HEK293 (cell line): ENCODE measurements at regions not wholly inside any gene's neighbourhood (a gene's known extent, or its start where the extent isn't known, plus 50 kb on each side); places are given as distances from the start of the nearest gene placed in this dataset.

Experiments
- CTCF ChIA-PET: fragments of 350-600 bp; formaldehyde crosslinking; extraction: SDS; loops from one replicate; lab custom pipeline; 2021; ENCODE audit warnings: antibody characterized with exemption; lab: Yijun Ruan, JAX
- POLR2A ChIA-PET: fragments of 300-600 bp; formaldehyde crosslinking; extraction: SDS; loops from one replicate; lab custom pipeline; 2020; ENCODE audit warnings: antibody characterized with exemption, inconsistent platforms; lab: Yijun Ruan, JAX
- H3K27ac ChIP-seq: fragments of 200-500 bp; sonication (Bioruptor generic); 2 replicates; pipeline ENCODE4 v1.5.1; 2014; ENCODE audit warnings: low read depth, low read length, control low read depth, inconsistent platforms; ENCODE audit errors: extremely low read depth
- H3K36me3 ChIP-seq, 2 experiments: fragments of 200-500 bp in 1 of 2; sonication (Bioruptor generic) in 1 of 2; 1 replicate in 1 of 2; 2 replicates in 1 of 2; pipeline ENCODE4 v1.5.1; 2014 to 2017; ENCODE audit warnings: inconsistent platforms in 2 of 2, low read length in 2 of 2; ENCODE audit not compliant: control insufficient read depth in 2 of 2, insufficient read depth in 1 of 2
- H3K4me1 ChIP-seq: fragments of 200-500 bp; sonication (Bioruptor generic); 2 replicates; pipeline ENCODE4 v1.5.1; 2014; ENCODE audit warnings: mild to moderate bottlenecking, low read length, inconsistent platforms; ENCODE audit not compliant: control insufficient read depth, insufficient read depth
- H3K4me3 ChIP-seq: 2 replicates; pipeline ENCODE4 v1.5.1; 2011; ENCODE audit warnings: low read depth, mild to moderate bottlenecking, control low read depth, low read length, moderate library complexity
- H3K9me3 ChIP-seq: fragments of 200-500 bp; sonication (Bioruptor generic); 2 replicates; pipeline ENCODE4 v1.5.1; 2014; ENCODE audit warnings: low read depth, low read length, inconsistent platforms; ENCODE audit not compliant: control insufficient read depth, insufficient read depth
- KLF17 ChIP-seq: fragments of 450-650 bp; formaldehyde crosslinking; IDR thresholded peaks from 2 replicates; pipeline ENCODE4 v1.5.1; 2016; ENCODE audit warnings: missing biosample characterization, missing genetic modification characterization
- PRDM10 ChIP-seq: fragments of 450-650 bp; formaldehyde crosslinking; IDR thresholded peaks from 2 replicates; pipeline ENCODE4 v1.5.1; 2016; ENCODE audit warnings: missing biosample characterization, missing genetic modification characterization
- PRDM4 ChIP-seq: fragments of 450-650 bp; formaldehyde crosslinking; IDR thresholded peaks from 2 replicates; pipeline ENCODE4 v1.5.1; 2017; ENCODE audit warnings: missing biosample characterization, missing genetic modification characterization
- ZBTB7A ChIP-seq: fragments of 450-650 bp; formaldehyde crosslinking; IDR thresholded peaks from 2 replicates; pipeline ENCODE4 v1.5.1; 2016; ENCODE audit warnings: low read depth, missing biosample characterization, missing genetic modification characterization
- ZEB2 ChIP-seq: fragments of 450-650 bp; formaldehyde crosslinking; IDR thresholded peaks from 2 replicates; pipeline ENCODE4 v1.5.1; 2016; ENCODE audit warnings: missing biosample characterization, missing genetic modification characterization
- ZNF2 ChIP-seq: fragments of 450-650 bp; formaldehyde crosslinking; IDR thresholded peaks from 2 replicates; pipeline ENCODE4 v1.5.1; 2016; ENCODE audit warnings: missing biosample characterization, missing genetic modification characterization
- ZNF280C ChIP-seq: fragments of 450-650 bp; formaldehyde crosslinking; IDR thresholded peaks from 2 replicates; pipeline ENCODE4 v1.5.1; 2016; ENCODE audit warnings: missing biosample characterization, missing genetic modification characterization
- ZNF48 ChIP-seq: fragments of 450-650 bp; formaldehyde crosslinking; IDR thresholded peaks from 2 replicates; pipeline ENCODE4 v1.5.1; 2016; ENCODE audit warnings: missing biosample characterization, missing genetic modification characterization
- ZNF776 ChIP-seq: fragments of 450-650 bp; formaldehyde crosslinking; IDR thresholded peaks from 2 replicates; pipeline ENCODE4 v1.5.0; 2017; ENCODE audit warnings: missing biosample characterization, missing genetic modification characterization, borderline replicate concordance
- ZSCAN4 ChIP-seq: fragments of 450-650 bp; formaldehyde crosslinking; IDR thresholded peaks from 2 replicates; pipeline ENCODE4 v1.5.1; 2017; ENCODE audit warnings: missing biosample characterization, missing genetic modification characterization

GRCh38 chr17:43342589-43342890 is 56.3 kb upstream of the ARL4D start (continued):
- TF ChIP-seq ZBTB7A (tag by site-specific recombination) (no peak), ZNF48 (tag by site-specific recombination) (no peak), ZNF776 (tag by site-specific recombination) (no peak), KLF17 (tag by site-specific recombination) (no peak), PRDM4 (tag by site-specific recombination) (no peak), ZNF280C (tag by site-specific recombination) (no peak), ZNF2 (no peak), ZEB2 (tag by site-specific recombination) (no peak)

GRCh38 chr17:43341715-43342588 is 56.8 kb upstream of the ARL4D start:
- ChIA-PET POLR2A (interaction anchor here (0.5 to 2.0 kb wide), 3 partner anchors 15 to 122 kb away, joined by 3 to 11 read pairs (median 3); no protein-coding TSS in a partner anchor), CTCF (interaction anchor here (0.7 to 2.1 kb wide), 6 partner anchors 8 to 479 kb away, joined by 3 to 11 read pairs (median 4); partner anchors contain the start of gene DHX8)
- no peak overlapping the region for H3K27ac ChIP-seq
- H3K4me3 ChIP-seq = no peak overlapping the region
- 0 out of 2 replicates have a peak, but pooled peaks cover 3% of the 10 kb centered on the region for H3K4me1 ChIP-seq
- H3K9me3 ChIP-seq = no peaks in the 10 kb centered on the region
- TF ChIP-seq PRDM10 (tag by site-specific recombination) (0 out of 2 replicates have a peak, but pooled peaks have one; percentile 36), ZSCAN4 (tag by site-specific recombination) (no peak)
- H3K36me3 ChIP-seq = peaks cover 0 to 5% of the 10 kb centered on the region in 2 experiments; a peak in 1 of 3 replicates
